CD4-positive, alpha-beta T cell treated with Interleukin-4 for 1 hour (primary cell): ENCODE measurements at regions not wholly inside any gene's neighbourhood (a gene's known extent, or its start where the extent isn't known, plus 50 kb on each side); places are given as distances from the start of the nearest gene placed in this dataset.

ENCODE experiments used
- DNase-seq, 2 donors: peaks; one replicate each; pipeline ENCODE4 v3.0.0-alpha.2; 2020 to 2022

GRCh38 chr4:152014280-152014679, 253.5 kb upstream of the GATB start:
- DNase-seq = peak; percentile 18 to 45

GRCh38 chr4:152011469-152011868, 250.7 kb upstream of the GATB start:
- DNase-seq = no peak

DNA sequence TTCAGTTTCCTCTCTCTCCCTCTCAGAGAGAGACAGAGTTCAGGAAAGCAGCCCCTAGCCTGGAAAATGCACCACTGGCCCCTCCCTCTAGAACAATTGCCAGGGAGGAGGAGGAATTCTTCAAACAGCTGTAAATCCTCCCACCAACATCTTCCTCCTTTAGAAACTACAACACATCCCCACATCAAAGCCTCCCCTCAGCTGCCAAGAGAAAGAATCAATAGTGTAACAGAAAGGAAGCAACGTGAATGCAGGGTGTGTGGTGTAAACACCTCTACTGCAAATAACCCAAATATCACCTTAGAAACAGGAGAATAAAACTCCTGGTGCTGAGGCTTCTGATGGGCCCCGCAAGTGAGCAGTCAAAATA, 249.9 kb upstream of the GATB start:
- DNase-seq = peak in 1 of 2 donors; percentile 37

DNA sequence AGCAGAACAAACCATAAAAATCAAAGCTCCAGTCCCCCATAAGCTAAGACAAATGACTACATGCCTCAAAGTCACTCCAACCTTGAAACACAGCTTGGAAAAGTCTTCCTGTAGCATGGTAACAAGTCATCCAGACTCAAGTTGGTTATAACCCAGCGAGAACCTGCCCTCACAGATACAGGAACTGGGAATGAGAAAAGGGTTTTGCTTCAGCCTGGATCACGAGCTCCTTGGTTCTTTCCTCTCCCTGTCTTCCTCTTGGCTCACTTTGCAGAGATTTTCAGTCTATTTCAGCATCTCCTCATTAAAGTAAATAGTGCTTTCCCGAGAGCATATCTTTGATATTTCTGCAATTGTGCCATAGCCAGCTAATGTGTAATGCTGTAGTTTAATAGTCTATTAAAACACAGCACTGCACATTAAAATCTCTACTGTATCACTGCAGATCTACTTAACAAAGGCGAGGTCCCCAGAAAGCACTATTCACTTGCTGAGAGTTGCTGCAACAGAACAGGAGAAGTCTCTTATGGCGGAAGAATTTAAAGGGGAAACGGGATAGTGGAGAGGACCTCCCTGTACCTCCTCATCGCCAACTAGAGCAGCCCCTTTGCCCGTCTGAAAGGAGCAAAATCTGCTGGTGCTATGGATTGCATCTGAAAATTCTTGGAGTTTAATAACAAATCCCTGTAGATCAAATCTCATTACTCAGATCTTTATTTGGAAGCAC, 249.3 kb upstream of the GATB start:
- DNase-seq = no peak

DNA sequence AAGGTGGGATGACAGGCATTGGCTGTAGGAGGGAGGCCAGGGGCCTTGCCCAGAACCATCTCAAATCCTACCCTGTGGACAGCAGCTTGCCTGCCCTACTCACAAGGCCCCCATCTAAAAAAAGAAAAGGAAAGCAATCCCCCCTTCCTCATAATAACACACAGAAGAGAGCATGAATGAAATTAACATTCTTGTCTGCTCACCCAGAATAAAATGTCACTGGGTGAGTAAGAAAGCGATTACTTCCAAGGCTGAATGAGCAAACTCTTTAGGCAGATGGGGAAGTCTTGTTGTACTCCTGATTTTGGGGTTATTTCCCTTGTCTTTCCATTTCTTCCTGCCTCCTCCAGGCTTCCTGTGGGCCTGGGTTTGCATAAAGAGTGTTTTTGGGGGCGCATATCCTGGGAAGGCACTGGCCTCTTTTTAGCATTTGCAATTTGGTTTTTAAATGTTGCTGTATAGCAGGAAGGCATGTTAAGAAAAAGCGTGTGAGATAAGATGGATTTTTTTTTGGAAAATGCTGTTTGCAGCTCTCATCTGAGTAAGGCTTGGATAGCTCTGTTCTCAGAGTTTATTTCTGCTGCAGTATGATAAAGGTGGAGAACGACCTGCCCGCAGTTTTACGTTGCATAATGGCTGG, 248.3 kb upstream of the GATB start:
- no peak for DNase-seq

DNA sequence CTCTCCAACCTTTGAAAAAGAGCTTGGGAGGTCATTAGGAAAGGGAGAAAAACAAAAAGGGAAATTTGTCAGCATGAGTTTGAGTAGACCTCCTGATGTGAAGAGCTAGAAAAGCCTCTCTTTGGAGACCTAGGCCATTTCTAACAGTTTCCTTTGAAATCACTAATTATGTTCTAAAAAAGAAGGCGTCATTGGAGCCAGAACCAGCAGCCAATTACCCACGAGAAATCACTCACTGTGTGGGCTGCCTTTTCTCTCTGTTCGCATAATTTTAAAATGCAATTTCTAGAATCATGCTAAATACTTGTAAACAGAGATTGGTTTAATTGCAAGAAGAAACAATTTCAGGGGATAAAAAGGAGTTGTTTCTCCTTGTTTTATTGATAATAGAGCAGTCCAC, 246.3 kb upstream of the GATB start:
- DNase-seq = no peak

- DNase-seq = no peak
These were observed 244.0 kb upstream of the GATB start for GRCh38 chr4:152004801-152005200.

- DNase-seq = no peak
These were observed 239.7 kb upstream of the GATB start for GRCh38 chr4:152000518-152000917.

- DNase-seq = no peak
These were observed 237.9 kb upstream of the GATB start for GRCh38 chr4:151998723-151999122.

- no peak for DNase-seq
These were observed 236.7 kb upstream of the GATB start for GRCh38 chr4:151997461-151997860.

- no peak for DNase-seq
These were observed 233.6 kb upstream of the GATB start for GRCh38 chr4:151994429-151994828.

GRCh38 chr4:151993521-151993920, 232.7 kb upstream of the GATB start:
- DNase-seq = no peak

- no peak for DNase-seq
These were observed 231.7 kb upstream of the GATB start for GRCh38 chr4:151992332-151993154.

- no peak for DNase-seq
These were observed 231.0 kb upstream of the GATB start for GRCh38 chr4:151991884-151992167.

GRCh38 chr4:151991001-151991883, 230.4 kb upstream of the GATB start:
- DNase-seq = peak in 1 of 2 donors; percentile 22

DNA sequence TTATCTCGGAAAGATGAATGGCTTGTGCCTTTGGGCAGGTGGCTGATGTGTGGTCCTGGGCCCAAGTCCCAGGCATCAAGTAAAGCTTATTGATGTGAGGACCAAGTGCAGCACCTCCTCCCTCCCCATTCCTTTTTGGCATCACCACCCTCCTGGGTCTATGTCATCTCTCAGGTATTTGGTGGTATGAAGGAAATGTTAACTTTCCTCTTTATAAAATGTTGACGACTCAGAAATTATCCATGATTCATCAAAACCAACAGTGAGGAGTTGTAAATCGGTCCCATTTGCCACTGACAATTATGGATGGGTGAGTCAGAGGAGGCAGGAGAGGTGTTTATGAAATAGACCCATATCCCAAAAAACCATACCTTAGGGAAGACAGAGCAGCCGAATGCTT, 229.4 kb upstream of the GATB start:
- no peak for DNase-seq

- DNase-seq = no peak
These were observed 227.8 kb upstream of the GATB start for GRCh38 chr4:151988591-151988990.

DNA sequence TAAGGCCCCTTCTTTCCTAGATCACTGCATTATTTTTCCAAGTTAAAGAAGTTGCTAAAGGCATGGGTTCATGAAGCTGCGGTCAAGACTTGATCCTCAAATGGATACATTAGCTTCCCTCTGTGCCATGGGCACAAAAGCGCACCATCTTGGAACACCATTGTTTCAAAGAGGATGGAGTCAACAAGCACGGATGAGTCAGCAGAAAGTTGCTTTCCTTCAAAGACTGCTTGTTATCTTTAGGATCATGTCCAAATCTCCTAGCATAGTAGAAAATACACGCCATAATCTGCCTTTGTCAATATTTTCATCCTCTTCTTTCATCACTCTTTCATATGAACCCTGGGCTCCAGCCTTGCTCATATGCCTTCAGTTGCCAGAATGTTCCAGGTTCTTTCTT, 226.8 kb upstream of the GATB start:
- no peak for DNase-seq

GRCh38 chr4:151983854-151984253, 223.0 kb upstream of the GATB start:
- DNase-seq = no peak

DNA sequence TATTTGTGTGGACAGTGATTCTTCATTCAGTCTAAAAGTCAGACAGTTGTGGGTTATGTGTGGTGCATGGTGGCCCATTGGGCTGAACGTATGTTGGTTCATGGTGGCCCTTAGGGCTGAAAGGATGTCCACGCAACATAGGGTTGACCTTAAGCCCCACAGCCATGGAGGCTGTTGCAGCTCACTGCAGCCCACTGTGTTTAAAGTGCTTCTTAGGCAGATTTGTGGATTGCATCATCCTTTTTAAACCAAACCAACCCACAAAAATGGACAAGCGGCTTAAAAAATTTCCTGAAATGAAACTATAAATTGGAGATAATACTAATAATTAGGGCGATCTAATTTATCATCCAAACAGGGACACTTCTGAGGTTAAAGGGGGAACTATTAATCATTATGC, 219.0 kb upstream of the GATB start:
- no peak for DNase-seq

DNA sequence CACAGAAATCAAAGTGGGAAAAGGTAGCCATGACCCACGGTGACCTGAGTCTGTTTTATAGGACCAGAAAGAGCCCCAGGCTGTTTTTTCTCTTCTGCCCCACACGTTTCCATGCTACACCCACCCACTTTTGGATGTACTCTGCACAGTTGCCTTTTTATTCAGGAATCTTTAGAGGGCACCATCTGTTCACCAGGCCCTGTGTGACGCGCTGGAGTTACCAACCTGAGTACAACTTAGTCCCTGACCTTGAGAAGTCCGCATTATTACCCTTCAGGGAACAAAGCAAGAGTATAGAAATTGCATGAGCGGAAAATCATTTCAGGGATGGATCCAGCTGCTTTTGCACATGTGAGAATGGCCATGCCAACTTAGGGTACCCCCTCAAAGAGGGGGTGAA, 207.8 kb upstream of the GATB start:
- no peak for DNase-seq

DNA sequence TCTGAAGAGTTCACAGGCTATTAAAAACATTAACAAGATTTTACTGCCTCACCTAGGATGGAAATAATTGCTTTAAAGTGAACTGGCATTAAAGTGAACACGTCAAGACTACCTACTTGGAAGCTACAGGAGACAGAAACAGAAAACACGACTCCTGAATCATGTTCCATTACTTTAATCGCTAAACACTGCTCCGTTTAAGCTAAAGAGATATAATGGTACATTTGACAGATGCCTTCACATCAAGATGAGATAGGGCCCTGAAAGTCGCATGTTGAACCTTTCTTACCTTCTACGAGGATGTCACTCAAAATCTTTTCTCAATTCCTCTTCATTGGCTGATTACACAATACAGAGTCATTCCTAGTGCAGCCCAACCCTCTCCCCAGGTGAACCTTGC, 206.3 kb upstream of the GATB start:
- no peak for DNase-seq

DNA sequence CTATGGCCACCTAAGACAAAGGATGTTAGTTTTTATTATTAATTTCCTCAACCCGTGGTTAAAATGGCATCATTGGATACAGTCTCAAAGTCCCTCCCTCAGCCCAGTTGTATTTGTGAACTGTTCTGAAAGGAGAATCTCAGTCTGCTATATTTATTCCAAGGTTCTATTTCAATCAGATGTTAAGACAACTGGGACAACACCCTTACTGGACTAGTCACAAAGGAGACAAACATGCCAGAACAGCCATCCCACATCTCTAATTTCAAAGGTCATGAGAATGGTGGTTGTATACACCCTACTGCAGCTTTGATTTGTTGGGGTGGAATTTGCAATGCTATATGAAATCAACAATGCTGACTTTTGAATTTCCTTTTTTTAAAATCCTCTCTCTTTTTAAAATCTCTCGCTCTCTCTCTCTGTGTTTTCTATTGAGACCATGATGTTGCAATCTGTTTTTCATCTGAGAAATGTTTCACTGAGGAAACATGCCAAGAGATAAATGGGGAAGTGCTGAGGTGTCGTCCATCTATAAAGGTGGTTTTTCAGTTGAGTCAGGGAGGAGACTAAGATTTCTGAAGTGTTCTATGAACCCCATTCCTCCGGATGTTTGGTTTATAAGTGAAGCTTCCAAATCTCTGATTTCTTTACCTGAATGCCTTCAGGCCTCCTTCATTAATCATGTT, 201.5 kb upstream of the GATB start:
- DNase-seq = no peak
